ENCODE measurements at regions not wholly inside any gene's neighbourhood (a gene's known extent, or its start where the extent isn't known, plus 50 kb on each side); places are given as distances from the start of the nearest gene placed in this dataset.

GRCh38 chr7:9302436-9302835 is 869.0 kb downstream of the NXPH1 start:
- ChIA-PET POLR2A (no interaction called here), CTCF (no interaction called here)
- no peak for TF ChIP-seq CTCF (IDR thresholded peaks at IDR 0.05; ENCODE audit: insufficient read depth, low read length, missing control alignments)
- no peak for DNase-seq (ENCODE audit: low read depth, low spot score)
- H3K4me3 ChIP-seq (ENCODE audit: low read depth, low read length): no peak overlapping the region

- CTCF ChIA-PET: no interaction called here
- no peak for DNase-seq (ENCODE audit: low read depth, low spot score)
- POLR2A ChIA-PET: no interaction called here
- TF ChIP-seq CTCF (IDR thresholded peaks at IDR 0.05; ENCODE audit: insufficient read depth, low read length, missing control alignments): no peak
- no peak overlapping the region for H3K4me3 ChIP-seq (ENCODE audit: low read depth, low read length)
Observed at GRCh38 chr7:9307131-9307530, 873.7 kb downstream of the NXPH1 start.

GRCh38 chr7:9324513-9324912 is 891.1 kb downstream of the NXPH1 start:
- DNase-seq (ENCODE audit: low read depth, low spot score): no peak
- no peak for TF ChIP-seq CTCF (IDR thresholded peaks at IDR 0.05; ENCODE audit: insufficient read depth, low read length, missing control alignments)
- no peak overlapping the region for H3K4me3 ChIP-seq (ENCODE audit: low read depth, low read length)
- ChIA-PET POLR2A (no interaction called here), CTCF (no interaction called here)

- CTCF ChIA-PET: no interaction called here
- no peak for DNase-seq (ENCODE audit: low read depth, low spot score)
- POLR2A ChIA-PET: no interaction called here
- no peak overlapping the region for H3K4me3 ChIP-seq (ENCODE audit: low read depth, low read length)
- no peak for TF ChIP-seq CTCF (IDR thresholded peaks at IDR 0.05; ENCODE audit: insufficient read depth, low read length, missing control alignments)
Observed at GRCh38 chr7:9328296-9328695, 894.9 kb downstream of the NXPH1 start.

- CTCF ChIA-PET: no interaction called here
- no peak for DNase-seq (ENCODE audit: low read depth, low spot score)
- POLR2A ChIA-PET: no interaction called here
- TF ChIP-seq CTCF (IDR thresholded peaks at IDR 0.05; ENCODE audit: insufficient read depth, low read length, missing control alignments): no peak
- H3K4me3 ChIP-seq (ENCODE audit: low read depth, low read length): no peak overlapping the region
Observed at GRCh38 chr7:9349625-9350024, 916.2 kb downstream of the NXPH1 start.

- POLR2A ChIA-PET: no interaction called here
- CTCF ChIA-PET: no interaction called here
- H3K4me3 ChIP-seq (ENCODE audit: low read depth, low read length): no peak overlapping the region
- DNase-seq (ENCODE audit: low read depth, low spot score): no peak
- no peak for TF ChIP-seq CTCF (IDR thresholded peaks at IDR 0.05; ENCODE audit: insufficient read depth, low read length, missing control alignments)
Observed at GRCh38 chr7:9391221-9391620, 957.8 kb downstream of the NXPH1 start.

Data from AG04449 (cell line).